GM21786 (cell line): ENCODE measurements at regions not wholly inside any gene's neighbourhood (a gene's known extent, or its start where the extent isn't known, plus 50 kb on each side); places are given as distances from the start of the nearest gene placed in this dataset.
"Not testable (repeated sequence)": the region's sequence is repeated elsewhere in the genome, so short reads cannot be mapped to it uniquely, and the experiment has no call there.

Experiments
- ATAC-seq: cut with Tn5 transposase; IDR thresholded peaks from one replicate; pipeline ENCODE4 v1.9.1; 2021; ENCODE audit not compliant: unreplicated experiment

DNA sequence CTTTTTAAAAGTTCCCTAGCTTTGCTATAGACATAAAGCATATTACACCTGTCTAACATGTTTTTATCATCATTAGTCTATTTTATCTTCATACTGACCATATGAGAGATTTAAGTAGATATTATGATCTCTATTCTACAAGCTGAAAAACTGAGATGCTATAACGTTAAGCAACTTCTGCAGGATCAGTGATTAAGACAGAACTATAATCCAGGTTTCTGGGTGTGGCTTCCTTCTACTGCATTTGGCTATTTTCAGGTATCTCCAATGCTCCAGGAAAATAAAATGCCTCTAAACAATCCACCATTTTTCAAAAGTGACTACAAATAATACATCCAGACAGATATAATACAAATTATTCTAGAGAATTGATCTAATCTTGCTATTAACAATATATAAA, 53.4 kb downstream of the RGS2 start:
- no peak for ATAC-seq

DNA sequence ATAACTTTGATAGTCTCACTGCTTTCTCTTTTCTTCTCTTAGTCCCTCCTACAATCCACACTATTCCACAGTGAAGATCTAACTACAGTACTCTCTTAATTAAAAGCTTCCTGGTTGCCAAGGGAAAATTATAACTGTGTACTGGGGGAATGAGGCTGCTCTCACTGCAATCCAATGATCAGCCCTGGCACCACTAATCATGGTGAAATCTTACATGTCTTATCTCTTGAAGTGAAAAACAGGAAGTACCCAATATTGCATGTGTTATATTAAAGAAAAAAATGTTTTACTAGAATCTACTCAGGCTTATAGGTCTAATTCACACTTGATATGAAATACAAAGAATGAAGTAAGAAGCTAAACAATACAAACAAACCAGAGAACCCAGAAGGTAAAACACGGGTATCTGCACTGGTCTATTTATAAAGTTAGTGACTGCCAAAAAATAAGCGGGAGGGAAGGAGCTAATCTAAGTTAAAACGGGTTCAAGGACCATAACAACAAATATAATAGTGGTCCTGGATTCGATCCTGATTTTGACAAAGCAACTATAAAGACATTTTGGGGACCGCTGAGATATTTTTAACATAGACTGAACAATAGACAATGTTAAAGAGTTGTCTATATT, 57.5 kb downstream of the RGS2 start:
- no peak for ATAC-seq

DNA sequence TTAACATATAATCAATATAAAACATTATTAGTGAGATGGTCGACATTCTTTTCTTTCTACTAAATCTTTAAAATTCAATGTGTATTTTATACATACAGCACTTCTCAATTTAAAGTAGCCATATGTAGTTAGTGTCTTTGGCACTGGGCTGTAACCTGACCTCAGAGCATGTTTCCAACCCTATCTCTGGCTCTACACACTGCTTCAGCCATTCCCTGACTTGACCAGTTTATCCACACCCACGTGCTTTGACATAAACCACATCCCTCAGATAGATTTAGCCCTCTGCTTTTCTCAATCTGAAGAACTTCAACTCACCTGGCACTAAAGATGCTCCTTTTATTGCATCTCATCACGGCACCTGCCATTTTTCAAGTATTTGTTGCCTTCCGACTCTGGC, 58.3 kb downstream of the RGS2 start:
- ATAC-seq, result no peak

DNA sequence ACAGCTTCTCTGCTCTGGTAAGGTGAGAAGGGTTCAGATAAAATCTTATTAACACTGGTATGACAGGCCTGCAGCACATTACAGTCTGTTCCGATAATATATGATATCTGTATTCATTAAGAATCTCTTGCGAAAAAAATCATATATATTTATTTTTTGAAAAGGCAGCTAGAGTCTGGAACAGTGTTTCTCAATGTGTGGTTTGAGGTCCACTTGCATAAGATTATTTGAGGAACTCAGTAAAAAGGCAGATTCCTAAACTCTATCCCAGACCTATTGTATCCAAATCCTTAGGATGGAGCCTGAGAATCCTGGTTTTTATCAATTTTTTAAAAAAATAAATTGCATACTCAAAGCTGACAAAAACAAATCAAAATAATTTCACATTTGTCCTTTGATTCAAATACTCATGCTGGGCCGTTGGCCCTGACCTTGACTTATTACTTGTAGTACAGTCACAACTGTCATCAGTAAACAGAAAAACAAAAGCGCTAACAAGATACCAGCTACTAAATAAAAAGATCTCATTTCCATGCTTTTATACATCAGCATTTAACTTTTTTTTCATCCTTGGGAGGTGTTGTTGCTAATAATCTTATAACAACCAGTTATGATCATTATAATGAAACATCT, 60.6 kb downstream of the RGS2 start:
- ATAC-seq, result no peak

DNA sequence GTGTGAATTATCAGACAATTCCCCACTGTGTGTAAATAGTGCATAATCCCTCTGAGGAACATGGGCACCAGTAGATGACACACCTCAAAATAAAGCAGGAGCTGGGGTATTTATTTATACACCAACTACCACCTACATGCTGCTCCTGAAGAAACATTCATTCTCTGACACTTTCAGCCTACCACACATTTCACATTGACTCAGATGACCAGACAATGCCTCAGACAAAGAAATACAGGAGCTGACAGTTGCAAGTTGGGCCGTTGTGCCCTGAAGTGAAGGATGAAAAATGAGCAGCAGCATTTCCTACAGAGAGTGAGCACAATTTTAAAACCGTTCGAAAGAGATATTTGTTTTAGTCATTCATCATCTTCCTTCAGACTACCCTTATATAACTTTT, 63.2 kb downstream of the RGS2 start:
- no peak for ATAC-seq

DNA sequence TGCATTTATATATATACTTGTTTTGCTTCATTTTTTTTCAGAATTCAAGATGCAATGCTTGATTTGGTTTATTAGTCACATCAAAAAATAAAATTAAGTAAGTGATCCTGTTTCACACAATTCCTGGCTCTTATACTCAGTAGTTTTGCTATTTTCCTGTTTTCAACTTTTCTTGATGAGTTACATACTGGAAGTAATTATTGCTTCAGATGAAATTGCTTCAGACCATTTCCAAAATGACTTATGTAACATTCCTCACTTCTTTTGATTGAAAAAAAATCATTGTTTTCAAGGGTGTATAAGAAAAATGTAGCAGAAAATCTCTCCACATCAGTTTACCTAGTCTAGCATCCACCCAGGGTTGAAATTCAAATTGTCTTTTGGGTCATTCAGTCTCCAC, 65.0 kb downstream of the RGS2 start:
- ATAC-seq, result no peak

DNA sequence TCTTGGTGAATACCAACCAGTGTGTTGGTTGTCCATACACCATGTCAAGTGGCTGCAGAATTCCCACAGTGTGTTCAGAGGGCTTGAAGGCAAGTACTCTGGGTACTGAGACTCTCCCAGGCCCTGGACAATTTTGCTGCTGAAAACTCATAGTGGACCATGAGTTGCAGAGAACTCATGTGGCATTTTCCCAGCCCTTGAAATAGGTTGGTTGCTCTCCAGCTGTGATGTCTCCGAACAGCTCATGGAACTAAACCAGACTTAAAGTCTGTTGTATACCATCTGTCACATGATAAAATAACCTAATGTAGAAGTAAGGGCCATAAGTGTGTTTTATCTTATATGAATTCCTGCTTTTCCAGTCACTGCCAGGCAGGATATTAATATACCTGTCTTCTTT, 67.8 kb downstream of the RGS2 start:
- no peak for ATAC-seq

DNA sequence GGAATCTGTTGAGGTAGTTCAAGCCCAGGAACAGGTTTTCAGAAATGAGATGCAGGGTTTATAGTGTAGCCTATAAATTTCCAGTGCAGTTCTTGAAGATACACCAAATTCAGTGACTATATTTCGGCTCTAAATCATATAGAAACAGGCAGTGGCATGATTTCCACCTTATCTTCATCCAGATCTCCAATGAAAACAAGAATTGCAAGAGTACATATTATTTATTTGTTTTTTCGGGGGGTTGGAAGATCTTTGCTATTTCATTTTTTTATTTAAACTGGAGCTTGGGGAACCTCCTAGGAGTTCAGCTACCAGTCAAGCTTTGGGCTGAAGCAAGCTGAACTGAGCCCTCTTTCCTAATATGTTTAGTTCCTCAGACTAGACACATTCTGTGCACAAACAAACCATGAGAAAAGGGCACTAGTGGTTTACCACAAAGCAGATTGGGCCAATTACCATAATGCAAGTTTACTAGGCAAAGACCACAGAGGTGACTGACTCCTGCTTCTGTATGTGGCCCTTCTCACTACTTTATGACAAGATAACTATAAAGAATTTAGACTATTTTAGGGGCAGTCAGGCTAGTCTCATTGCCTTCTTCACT, 68.5 kb downstream of the RGS2 start:
- no peak for ATAC-seq

DNA sequence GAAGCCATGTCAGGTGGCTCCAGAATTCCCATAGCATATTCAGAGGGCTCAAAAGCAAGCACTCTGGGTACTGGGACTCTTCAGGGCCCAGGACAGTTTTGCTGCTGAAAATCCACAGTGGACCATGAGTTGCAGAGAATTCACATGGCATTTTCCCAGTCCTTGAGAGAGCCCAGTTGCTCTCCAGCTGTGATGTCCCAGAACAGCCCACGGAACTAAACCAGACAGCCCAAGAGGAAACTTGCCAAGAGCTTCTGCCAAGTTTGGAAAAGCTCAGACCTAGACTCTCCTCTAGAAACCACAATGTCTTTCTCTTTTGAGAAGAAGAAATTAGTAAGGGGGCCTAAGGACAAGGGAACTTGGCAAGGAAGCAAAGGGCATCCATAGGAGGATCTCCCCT, 69.4 kb downstream of the RGS2 start:
- no peak for ATAC-seq

DNA sequence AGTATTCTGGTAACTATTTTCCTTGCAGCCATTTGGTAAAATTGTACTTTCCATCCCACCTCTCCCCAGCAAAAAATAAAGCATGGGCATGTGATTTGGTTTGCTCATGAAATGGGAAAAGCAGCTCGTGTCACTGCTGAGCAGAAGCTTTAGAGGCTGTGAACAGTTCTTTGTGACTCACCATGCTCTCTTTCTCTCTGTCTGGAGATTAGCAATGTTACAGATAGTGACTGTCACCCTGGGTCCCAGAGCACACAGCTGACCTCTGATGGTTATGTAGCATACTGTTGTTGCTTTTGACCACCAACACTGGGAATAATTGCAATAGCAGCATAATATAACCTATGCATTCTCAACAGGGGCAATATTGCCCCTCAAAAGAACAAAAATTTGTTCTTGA, 70.6 kb downstream of the RGS2 start:
- no peak for ATAC-seq

DNA sequence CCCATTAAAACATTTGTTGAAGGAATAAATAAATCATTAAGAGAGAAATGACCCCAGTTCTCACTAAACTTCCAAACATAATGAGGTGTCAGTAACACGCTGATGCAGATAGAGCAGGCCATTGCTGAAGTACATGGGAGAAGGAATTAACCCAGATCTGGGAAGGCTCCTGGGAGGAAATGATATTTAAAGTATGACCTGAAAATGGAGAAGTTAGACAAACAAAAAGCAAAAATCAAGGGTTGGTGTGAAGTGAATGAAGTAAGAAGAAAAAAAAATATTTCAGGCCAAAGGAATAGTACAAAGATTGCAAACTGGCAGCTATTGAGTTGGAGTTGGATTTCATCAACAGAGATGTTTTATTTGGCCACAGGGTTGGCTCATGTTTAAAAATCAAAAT, 71.4 kb downstream of the RGS2 start:
- ATAC-seq, result no peak

DNA sequence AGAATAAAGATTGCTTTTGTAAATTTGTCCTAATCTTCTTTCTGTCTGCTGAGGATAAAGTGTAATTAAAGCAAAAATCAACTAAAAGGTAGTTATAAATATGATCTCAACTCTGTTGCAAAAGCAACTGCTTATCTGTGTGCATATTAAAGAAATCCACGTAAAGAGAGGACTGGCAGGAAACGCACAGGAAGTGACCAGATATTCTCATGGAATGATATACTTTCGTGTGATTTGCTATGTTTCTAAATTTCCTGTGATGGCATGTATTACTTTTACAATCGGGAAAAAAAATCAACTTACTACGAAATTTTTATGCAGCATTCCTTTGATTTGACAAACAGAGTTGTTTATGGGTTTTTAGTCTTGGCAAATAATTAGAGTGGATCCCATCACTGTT, 75.4 kb downstream of the RGS2 start:
- ATAC-seq, result no peak

DNA sequence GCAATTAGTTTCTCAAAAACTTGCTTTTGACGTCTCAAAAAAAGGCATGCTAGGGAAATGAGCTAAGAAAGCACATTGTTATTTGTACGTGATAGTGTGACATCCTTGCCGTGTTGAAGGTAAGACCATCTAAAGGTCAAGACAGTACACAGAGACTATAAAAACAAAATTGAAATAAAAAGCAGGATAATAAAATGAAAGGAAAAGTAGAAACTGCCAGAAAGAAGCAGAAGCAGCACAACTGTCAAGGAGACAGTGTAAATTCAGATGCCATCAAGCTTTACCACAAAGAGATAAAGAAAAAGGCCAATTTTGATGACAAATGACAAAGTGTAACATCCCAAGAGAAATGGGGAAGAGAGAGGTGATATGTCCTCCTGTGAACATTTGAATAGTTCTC, 76.5 kb downstream of the RGS2 start:
- ATAC-seq, result not testable (repeated sequence)

DNA sequence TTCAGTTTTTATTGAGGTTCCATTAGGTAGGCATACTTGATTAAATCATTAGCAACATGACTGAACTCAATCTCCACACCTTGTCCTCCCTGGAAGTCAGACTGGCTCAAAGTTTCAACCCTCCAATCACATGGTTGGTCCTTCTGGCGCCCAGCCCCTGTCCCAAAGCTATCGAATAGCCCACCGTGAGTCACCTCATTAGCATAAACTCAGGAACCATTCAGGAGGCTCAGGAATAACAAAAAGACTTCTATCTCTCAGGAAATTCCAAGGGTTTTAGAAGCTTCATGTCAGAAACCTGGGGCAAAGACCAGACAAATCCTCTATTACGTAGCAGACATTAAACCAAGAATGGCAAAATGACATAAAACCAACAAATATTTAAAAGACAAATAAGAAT, 78.6 kb downstream of the RGS2 start:
- no peak for ATAC-seq

DNA sequence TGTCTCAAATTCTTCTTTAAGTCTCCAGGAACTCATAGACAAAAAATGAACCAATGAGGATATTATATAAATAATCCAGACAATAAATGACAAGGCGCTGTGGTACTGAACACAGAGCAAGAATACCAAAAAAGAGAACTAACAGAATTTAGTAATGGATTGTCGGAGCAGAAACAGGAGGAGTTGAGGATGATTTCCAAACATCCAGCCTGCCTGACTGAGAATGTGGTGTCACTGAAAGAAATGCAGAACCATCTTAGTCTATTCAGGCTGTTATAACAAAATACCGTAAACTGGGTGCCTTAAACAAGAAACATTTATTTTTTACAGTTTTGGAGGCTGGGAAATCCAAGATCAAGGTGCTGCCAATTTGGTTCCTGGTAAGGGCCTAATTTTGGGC, 79.7 kb downstream of the RGS2 start:
- ATAC-seq, result no peak

DNA sequence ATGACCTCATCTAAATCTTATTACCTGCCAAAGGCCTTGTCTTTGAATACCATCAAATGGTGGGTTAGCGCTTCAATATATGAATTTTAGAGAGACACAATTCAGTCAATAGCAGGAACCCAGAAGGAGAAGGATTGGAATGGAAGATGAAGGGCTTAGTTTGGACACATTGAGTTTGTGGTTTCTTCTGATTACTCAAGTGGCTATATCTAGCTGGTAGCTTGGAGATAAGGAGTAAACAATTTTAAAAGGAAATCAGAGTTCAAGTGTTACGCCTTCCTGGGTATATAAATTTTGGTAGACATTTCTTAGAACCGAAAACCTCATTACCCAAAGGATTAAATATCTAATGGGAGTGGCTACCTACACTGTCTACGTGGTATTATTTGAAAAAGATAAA, 80.2 kb downstream of the RGS2 start:
- ATAC-seq, result no peak

DNA sequence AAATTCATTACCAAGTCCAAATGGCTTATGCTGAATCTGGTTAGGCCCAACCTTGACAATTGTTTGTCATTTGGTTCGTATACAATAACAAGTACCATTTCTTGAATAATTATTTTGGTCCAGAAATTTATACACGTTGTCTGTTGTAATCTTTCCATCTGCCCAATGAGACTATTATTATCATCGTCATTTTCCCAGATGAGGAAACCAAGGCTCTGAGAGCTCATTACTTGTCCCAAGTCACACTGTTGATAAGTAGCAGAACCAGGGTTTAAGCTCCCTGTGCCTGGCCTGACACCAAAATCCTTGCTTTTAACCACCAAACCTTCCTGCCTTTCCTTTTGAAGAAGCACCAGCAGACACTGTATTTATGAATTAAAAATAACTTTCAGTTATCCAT, 81.3 kb downstream of the RGS2 start:
- ATAC-seq, result no peak

DNA sequence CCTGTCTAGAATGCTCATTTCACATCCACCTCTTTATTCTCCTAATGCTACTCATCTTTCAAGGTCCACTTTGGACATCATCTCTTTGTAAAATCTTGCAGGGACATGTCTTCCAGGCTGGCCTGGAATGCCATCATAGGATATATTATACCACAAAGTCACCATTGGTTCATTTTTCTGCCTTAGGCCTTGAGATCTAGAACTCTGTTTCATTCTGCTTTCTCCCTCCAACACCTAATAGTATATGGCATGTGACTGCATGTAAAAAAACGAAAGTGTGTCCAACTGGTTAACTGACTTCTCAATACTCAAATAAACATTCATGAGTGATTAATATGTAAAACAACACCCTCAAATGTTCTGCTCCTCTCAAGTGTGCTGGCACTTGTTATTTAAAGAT, 84.1 kb downstream of the RGS2 start:
- ATAC-seq, result no peak

DNA sequence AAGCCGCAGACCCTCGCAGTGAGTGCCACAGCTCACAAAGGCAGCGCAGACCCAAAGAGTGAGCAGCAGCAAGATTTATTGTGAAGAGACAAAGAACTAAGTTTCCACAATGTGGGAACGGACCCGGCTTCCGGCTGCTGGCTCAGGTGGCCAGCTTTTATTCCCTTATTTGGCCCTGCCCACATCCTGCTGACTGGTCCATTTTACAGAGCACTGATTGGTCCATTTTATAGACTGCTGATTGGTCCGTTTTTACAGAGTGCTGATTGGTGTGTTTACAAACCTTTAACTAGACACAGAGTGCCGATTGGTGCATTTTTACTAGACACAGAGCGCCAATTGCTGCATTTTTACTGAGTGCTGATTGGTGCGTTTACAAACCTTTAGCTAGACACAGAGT, 86.6 kb downstream of the RGS2 start:
- ATAC-seq, result not testable (repeated sequence)

DNA sequence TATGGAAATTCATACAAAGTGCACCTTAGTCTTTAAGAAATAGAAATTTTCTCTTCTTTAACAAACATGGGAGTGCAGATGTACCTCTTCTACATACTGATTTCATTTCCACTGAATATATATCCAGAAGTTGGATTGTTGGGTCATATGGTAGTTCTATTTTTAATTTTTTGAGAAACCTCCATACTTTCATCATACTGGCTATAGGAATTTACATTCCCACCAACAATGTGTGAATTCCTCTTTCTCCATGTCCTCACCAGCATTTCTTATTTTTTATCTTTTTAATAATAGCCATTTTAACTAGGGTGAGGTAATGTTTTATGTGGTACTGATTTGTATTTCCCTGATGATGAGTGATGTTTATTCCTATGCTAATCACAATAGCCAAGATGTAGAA, 87.5 kb downstream of the RGS2 start:
- no peak for ATAC-seq

DNA sequence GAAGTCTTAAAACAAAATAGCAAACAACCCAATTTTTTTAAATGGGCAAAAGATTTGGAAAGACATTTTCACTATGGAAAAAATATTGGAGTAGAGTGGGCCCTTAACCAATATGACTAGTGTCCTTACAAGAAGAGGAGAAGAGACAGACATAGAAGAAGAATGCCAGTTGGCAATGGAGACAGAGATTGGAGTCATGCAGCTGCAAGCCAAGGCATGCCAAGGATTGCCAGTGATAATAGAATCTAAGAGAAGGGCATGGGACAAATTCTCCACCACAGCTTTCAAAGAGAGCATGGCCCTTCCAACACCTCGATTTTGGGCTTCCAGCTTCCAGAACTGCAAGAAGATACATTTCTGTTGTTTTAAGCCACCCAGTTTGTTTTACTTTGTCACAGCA, 92.7 kb downstream of the RGS2 start:
- no peak for ATAC-seq

DNA sequence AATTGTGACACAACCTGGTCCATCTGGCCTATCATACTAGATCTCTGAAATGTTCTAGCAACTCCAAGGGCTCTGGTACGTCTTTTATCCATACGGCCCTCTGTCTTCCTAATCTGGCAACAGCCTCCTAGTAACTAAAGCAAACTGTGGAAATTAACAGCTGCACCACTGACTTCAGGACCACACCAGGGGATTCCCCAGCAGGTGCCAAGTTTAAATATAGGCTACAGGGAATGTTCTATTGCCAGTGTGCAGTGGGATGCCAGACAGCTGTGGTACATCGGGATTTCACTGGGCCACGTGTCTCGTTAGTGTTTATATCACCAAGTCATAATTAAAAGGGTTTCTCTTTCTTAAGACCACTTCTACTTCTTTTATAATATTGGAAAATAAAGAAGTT, 94.3 kb downstream of the RGS2 start:
- no peak for ATAC-seq

DNA sequence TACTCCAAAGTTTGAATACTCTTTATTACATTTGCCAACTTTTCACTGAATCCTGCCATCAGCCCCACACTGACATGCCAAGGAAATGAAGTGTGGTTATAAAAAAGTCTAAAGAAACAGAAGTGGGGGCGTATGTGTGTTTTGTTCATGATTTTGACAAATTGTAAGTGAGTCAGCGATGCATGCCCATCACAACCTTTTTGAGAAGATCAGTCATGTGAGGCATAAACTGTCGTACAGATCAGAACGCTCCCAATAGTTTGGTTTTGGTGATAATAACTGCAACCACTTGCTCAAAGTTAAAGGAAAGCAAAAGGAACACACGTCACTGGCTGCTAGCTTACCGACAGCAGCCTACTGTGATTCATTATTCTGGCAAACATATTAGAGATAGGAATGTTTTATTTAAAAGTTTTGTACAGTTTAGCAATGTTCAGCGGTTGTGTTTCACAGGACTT, 95.6 kb downstream of the RGS2 start:
- no peak for ATAC-seq
